Suppressor macrophage (primary cell): ENCODE measurements at regions not wholly inside any gene's neighbourhood (a gene's known extent, or its start where the extent isn't known, plus 50 kb on each side); places are given as distances from the start of the nearest gene placed in this dataset.

Experiments
- DNase-seq, 4 experiments: peaks; one replicate each; pipeline ENCODE4 v3.0.0-alpha.2; 2020 to 2022

GRCh38 chr4:189035654-189036053, 896.4 kb downstream of the TRIML1 start:
- no peak for DNase-seq

GRCh38 chr4:189036906-189037305, 897.7 kb downstream of the TRIML1 start:
- no peak for DNase-seq

GRCh38 chr4:189046642-189047041, 894.0 kb upstream of the FRG1 start:
- DNase-seq, result no peak

- DNase-seq, result no peak
Measured at GRCh38 chr4:189048119-189048518, 892.6 kb upstream of the FRG1 start.

- DNase-seq, result no peak
Measured at GRCh38 chr4:189049682-189050081, 891.0 kb upstream of the FRG1 start.

- DNase-seq, result no peak
Measured at GRCh38 chr4:189050643-189051042, 890.0 kb upstream of the FRG1 start.

GRCh38 chr4:189053621-189054020, 887.1 kb upstream of the FRG1 start:
- DNase-seq, result no peak

GRCh38 chr4:189060104-189060503, 880.6 kb upstream of the FRG1 start:
- no peak for DNase-seq

- DNase-seq, result no peak
Measured at GRCh38 chr4:189062047-189062820, 878.4 kb upstream of the FRG1 start.

- DNase-seq, result no peak
Measured at GRCh38 chr4:189069772-189070171, 870.9 kb upstream of the FRG1 start.

- DNase-seq, result no peak
Measured at GRCh38 chr4:189071241-189071640, 869.4 kb upstream of the FRG1 start.

GRCh38 chr4:189073739-189074138, 866.9 kb upstream of the FRG1 start:
- no peak for DNase-seq

- no peak for DNase-seq
Measured at GRCh38 chr4:189081826-189082225, 858.8 kb upstream of the FRG1 start.

GRCh38 chr4:189083769-189084168, 856.9 kb upstream of the FRG1 start:
- no peak for DNase-seq

- no peak for DNase-seq
Measured at GRCh38 chr4:189084671-189085070, 856.0 kb upstream of the FRG1 start.

- no peak for DNase-seq
Measured at GRCh38 chr4:189087971-189088370, 852.7 kb upstream of the FRG1 start.

- DNase-seq, result no peak
Measured at GRCh38 chr4:189088780-189089179, 851.9 kb upstream of the FRG1 start.

GRCh38 chr4:189090174-189090814, 850.4 kb upstream of the FRG1 start:
- peak in 1 of 4 experiments; percentile 1 for DNase-seq

GRCh38 chr4:189092581-189092980, 848.1 kb upstream of the FRG1 start:
- no peak for DNase-seq

GRCh38 chr4:189096108-189096507, 844.6 kb upstream of the FRG1 start:
- no peak for DNase-seq

- no peak for DNase-seq
Measured at GRCh38 chr4:189096717-189097116, 844.0 kb upstream of the FRG1 start.

- no peak for DNase-seq
Measured at GRCh38 chr4:189098932-189099696, 841.6 kb upstream of the FRG1 start.

GRCh38 chr4:189113389-189113888, 827.2 kb upstream of the FRG1 start:
- no peak for DNase-seq
